ENCODE measurements at regions not wholly inside any gene's neighbourhood (a gene's known extent, or its start where the extent isn't known, plus 50 kb on each side); places are given as distances from the start of the nearest gene placed in this dataset.

GRCh38 chr11:93039531-93040240, 70.2 kb downstream of the MTNR1B start:
- TF ChIP-seq, protein P1, sequence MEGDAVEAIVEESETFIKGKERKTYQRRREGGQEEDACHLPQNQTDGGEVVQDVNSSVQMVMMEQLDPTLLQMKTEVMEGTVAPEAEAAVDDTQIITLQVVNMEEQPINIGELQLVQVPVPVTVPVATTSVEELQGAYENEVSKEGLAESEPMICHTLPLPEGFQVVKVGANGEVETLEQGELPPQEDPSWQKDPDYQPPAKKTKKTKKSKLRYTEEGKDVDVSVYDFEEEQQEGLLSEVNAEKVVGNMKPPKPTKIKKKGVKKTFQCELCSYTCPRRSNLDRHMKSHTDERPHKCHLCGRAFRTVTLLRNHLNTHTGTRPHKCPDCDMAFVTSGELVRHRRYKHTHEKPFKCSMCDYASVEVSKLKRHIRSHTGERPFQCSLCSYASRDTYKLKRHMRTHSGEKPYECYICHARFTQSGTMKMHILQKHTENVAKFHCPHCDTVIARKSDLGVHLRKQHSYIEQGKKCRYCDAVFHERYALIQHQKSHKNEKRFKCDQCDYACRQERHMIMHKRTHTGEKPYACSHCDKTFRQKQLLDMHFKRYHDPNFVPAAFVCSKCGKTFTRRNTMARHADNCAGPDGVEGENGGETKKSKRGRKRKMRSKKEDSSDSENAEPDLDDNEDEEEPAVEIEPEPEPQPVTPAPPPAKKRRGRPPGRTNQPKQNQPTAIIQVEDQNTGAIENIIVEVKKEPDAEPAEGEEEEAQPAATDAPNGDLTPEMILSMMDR (conservative IDR thresholded peaks at IDR 0.05 in 1 of 2, IDR thresholded peaks at IDR 0.05 in 1 of 2; ENCODE audit: low read depth in 1 of 2, low read length in 2 of 2) = no peak
- no peak for TF ChIP-seq EZH2 (IDR thresholded peaks at IDR 0.05; ENCODE audit: low read length, missing control alignments)

Data from fibroblast of lung (primary cell).